ENCODE measurements at regions not wholly inside any gene's neighbourhood (a gene's known extent, or its start where the extent isn't known, plus 50 kb on each side); places are given as distances from the start of the nearest gene placed in this dataset.

DNA sequence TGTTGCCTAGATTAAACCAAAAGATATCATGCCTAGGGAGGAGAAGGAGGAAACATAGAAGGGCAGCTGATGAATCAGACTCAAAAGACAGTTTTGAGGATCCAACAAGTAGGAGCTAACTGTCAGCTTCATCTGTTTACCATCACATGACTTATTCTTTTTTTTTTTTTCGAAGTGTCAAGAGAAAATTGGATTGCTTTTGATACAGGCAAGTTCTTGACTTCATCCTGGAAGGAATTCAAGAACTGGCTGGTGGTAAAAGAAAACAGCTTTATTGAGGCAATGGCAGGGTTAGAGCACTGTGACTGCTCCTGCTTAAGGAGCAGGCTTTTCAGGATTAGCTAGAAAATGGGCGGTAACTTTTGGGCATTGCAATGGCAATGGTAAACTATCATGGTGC is 227.5 kb upstream of the KCNMB2 start:
- Histone ChIP-seq H3K4me1 (ENCODE audit: control insufficient read depth in 1 of 2, insufficient read depth in 1 of 2, low read depth in 1 of 2, low read length in 1 of 2) (no peaks in the 10 kb centered on the region), H3K4me3 (ENCODE audit: low read depth in 1 of 2, low read length in 1 of 2) (no peak overlapping the region), H3K36me3 (no peaks in the 10 kb centered on the region), H3K27me3 (no peaks in the 10 kb centered on the region), H3K27ac (no peak overlapping the region), H3K9me3 (no peaks in the 10 kb centered on the region)
- TF ChIP-seq CTCF (IDR thresholded peaks at IDR 0.05), result no peak

DNA sequence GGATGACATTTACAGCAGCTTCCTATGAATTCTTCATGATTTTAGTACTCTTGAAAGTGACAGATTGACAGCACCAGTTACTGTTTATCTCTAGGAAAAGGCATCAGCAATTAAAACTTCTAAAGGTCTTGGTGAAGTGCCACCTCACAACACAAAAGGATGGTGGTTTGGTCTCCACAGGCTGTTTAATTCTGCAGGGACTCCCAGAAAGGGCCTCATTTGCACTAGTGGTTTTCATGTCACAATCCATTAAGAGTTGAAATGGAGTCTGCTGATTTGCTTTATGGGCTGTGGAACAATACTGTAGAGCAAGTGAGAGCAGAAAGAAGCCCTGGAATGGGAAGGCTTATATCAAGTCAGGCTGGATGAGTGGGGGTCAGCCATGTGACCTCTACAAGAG is 225.3 kb upstream of the KCNMB2 start:
- Histone ChIP-seq H3K27me3 (no peaks in the 10 kb centered on the region), H3K27ac (no peak overlapping the region), H3K4me3 (ENCODE audit: low read depth in 1 of 2, low read length in 1 of 2) (no peak overlapping the region), H3K9me3 (no peaks in the 10 kb centered on the region), H3K4me1 (ENCODE audit: control insufficient read depth in 1 of 2, insufficient read depth in 1 of 2, low read depth in 1 of 2, low read length in 1 of 2) (no peaks in the 10 kb centered on the region), H3K36me3 (no peaks in the 10 kb centered on the region)
- TF ChIP-seq CTCF (IDR thresholded peaks at IDR 0.05), result no peak

DNA sequence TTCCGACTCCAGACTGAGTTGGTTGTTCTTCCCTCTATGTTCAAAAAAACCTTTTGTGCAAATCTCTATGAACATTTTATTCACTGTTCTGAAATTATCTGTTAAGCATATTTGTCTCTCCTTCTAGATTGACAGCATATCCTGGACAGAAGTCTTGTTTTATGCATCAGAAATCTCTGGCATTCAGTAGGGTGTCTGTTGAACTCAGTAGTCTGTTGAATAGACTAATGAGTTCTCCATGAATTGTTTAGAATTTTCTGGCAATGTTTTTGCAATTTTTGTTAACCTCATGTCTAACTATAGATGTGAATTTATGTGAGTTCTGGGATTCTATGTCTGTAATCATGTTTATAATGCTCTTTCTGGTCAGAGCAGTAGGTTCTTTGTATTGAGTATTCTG is 222.5 kb upstream of the KCNMB2 start:
- Histone ChIP-seq H3K9me3 (no peaks in the 10 kb centered on the region), H3K36me3 (no peaks in the 10 kb centered on the region), H3K4me3 (ENCODE audit: low read depth in 1 of 2, low read length in 1 of 2) (no peak overlapping the region), H3K4me1 (ENCODE audit: control insufficient read depth in 1 of 2, insufficient read depth in 1 of 2, low read depth in 1 of 2, low read length in 1 of 2) (no peaks in the 10 kb centered on the region), H3K27ac (no peak overlapping the region), H3K27me3 (no peaks in the 10 kb centered on the region)
- TF ChIP-seq CTCF (IDR thresholded peaks at IDR 0.05), result no peak

GRCh38 chr3:178318340-178318739 is 217.9 kb upstream of the KCNMB2 start:
- Histone ChIP-seq H3K36me3 (no peaks in the 10 kb centered on the region), H3K9me3 (no peaks in the 10 kb centered on the region), H3K27me3 (no peaks in the 10 kb centered on the region), H3K27ac (no peak overlapping the region), H3K4me3 (ENCODE audit: low read depth in 1 of 2, low read length in 1 of 2) (no peak overlapping the region), H3K4me1 (ENCODE audit: control insufficient read depth in 1 of 2, insufficient read depth in 1 of 2, low read depth in 1 of 2, low read length in 1 of 2) (no peaks in the 10 kb centered on the region)
- no peak for TF ChIP-seq CTCF (IDR thresholded peaks at IDR 0.05)

DNA sequence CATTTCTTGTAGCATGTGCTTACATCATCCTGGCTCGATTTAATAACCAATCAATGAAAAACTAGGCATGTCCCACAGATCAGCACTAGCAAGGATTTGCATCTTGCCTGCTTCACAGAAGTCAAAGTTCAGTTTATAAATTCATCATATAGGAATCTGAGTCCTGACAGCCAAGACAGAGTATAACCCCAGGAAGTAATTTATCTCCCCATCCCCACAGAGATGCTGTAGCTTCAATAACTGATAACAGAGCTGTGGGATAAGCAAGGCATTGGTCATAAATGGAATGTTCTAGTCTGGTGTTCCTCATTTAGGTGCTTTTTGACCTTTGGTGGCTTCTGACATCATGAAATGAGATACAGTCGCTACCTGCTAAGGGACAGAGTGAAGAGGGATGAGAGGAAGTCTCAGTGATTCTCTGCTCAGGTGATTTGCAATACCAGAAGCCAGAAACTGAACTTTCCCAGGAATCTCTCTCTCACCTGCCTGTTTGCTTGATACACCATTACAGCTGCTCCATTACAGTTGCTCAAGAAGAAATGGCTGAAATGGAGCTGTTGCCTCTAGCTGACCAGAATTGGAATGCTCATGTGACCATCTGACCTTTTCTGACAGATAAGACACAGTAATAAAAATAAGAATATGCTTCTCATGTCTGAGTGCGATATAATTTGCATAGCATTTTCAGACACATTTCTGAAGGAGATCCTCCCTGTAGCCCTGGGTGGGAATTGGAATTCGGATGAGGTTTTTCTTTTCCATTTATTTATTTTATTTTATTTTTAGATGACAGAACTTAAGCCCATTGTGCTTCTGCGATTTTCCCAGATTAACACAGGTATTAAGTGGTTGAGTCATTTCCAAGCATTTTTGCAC is 217.1 kb upstream of the KCNMB2 start:
- Histone ChIP-seq H3K4me1 (ENCODE audit: control insufficient read depth in 1 of 2, insufficient read depth in 1 of 2, low read depth in 1 of 2, low read length in 1 of 2) (no peaks in the 10 kb centered on the region), H3K27ac (no peak overlapping the region), H3K4me3 (ENCODE audit: low read depth in 1 of 2, low read length in 1 of 2) (no peak overlapping the region), H3K27me3 (no peaks in the 10 kb centered on the region), H3K9me3 (no peaks in the 10 kb centered on the region), H3K36me3 (no peaks in the 10 kb centered on the region)
- TF ChIP-seq CTCF (IDR thresholded peaks at IDR 0.05), result no peak
